GM18951 (cell line): ENCODE measurements at regions not wholly inside any gene's neighbourhood (a gene's known extent, or its start where the extent isn't known, plus 50 kb on each side); places are given as distances from the start of the nearest gene placed in this dataset.
"Not testable (repeated sequence)": the region's sequence is repeated elsewhere in the genome, so short reads cannot be mapped to it uniquely, and the experiment has no call there.

ENCODE experiments used
- POLR2A ChIP-seq: IDR thresholded peaks from 4 replicates; pipeline ENCODE4 v1.6.1; 2011; ENCODE audit warnings: mild to moderate bottlenecking; ENCODE audit not compliant: insufficient read length, insufficient read depth; ENCODE audit errors: extremely low read depth
- in situ Hi-C: fragments of 300-500 bp; cut with MboI; formaldehyde crosslinking; loops from one replicate; pipeline ENCODE4 v1.12.0; 2022; ENCODE audit warnings: low sequenced_read_pairs, mixed read lengths, inconsistent platforms; ENCODE audit not compliant: unreplicated experiment

GRCh38 chr6:12482386-12483375 is 192.5 kb downstream of the EDN1 start:
- in situ Hi-C loops, result no loop called here
- no peak for TF ChIP-seq POLR2A

- no peak for TF ChIP-seq POLR2A
- in situ Hi-C loops, result no loop called here
These were observed 193.6 kb downstream of the EDN1 start for GRCh38 chr6:12483712-12484111.

GRCh38 chr6:12484519-12484918 is 194.4 kb downstream of the EDN1 start:
- TF ChIP-seq POLR2A, result no peak
- in situ Hi-C loops, result no loop called here

- in situ Hi-C loops, result no loop called here
- TF ChIP-seq POLR2A, result no peak
These were observed 195.1 kb downstream of the EDN1 start for GRCh38 chr6:12485226-12485764.

- in situ Hi-C loops, result no loop called here
- no peak for TF ChIP-seq POLR2A
These were observed 195.7 kb downstream of the EDN1 start for GRCh38 chr6:12485837-12486236.

GRCh38 chr6:12490351-12490903 is 200.3 kb downstream of the EDN1 start:
- no peak for TF ChIP-seq POLR2A
- in situ Hi-C loops, result no loop called here

GRCh38 chr6:12490904-12491571 is 200.9 kb downstream of the EDN1 start:
- in situ Hi-C loops, result no loop called here
- TF ChIP-seq POLR2A, result no peak

- in situ Hi-C loops, result not testable (repeated sequence)
These were observed 202.8 kb downstream of the EDN1 start for GRCh38 chr6:12492929-12493328.

- in situ Hi-C loops, result no loop called here
- TF ChIP-seq POLR2A, result no peak
These were observed 203.3 kb downstream of the EDN1 start for GRCh38 chr6:12493446-12493845.

GRCh38 chr6:12494161-12494560 is 204.0 kb downstream of the EDN1 start:
- no peak for TF ChIP-seq POLR2A
- in situ Hi-C loops, result no loop called here

GRCh38 chr6:12501990-12502389 is 211.8 kb downstream of the EDN1 start:
- in situ Hi-C loops, result no loop called here

GRCh38 chr6:12504325-12504966 is 212.1 kb upstream of the PHACTR1 start:
- no peak for TF ChIP-seq POLR2A
- in situ Hi-C loops, result no loop called here

More at GRCh38 chr6:12501990-12502389, 211.8 kb downstream of the EDN1 start:
- TF ChIP-seq POLR2A, result no peak

- TF ChIP-seq POLR2A, result no peak
- in situ Hi-C loops, result no loop called here
These were observed 211.1 kb upstream of the PHACTR1 start for GRCh38 chr6:12505486-12505885.
